ENCODE measurements at regions not wholly inside any gene's neighbourhood (a gene's known extent, or its start where the extent isn't known, plus 50 kb on each side); places are given as distances from the start of the nearest gene placed in this dataset.
"Not testable (repeated sequence)": the region's sequence is repeated elsewhere in the genome, so short reads cannot be mapped to it uniquely, and the experiment has no call there.

- no peak for DNase-seq
Measured at GRCh38 chr19:27748551-27749152, 1464.3 kb downstream of the UQCRFS1 start.

GRCh38 chr19:27746691-27747380, 1466.1 kb downstream of the UQCRFS1 start:
- no peak for DNase-seq

GRCh38 chr19:27745978-27746542, 1466.9 kb downstream of the UQCRFS1 start:
- DNase-seq = no peak

- DNase-seq = no peak
Measured at GRCh38 chr19:27744926-27745768, 1467.8 kb downstream of the UQCRFS1 start.

GRCh38 chr19:27742041-27742440, 1470.9 kb downstream of the UQCRFS1 start:
- no peak for DNase-seq

GRCh38 chr19:27741236-27741635, 1471.7 kb downstream of the UQCRFS1 start:
- no peak for DNase-seq

- no peak for DNase-seq
Measured at GRCh38 chr19:27740396-27740795, 1472.6 kb downstream of the UQCRFS1 start.

- no peak for DNase-seq
Measured at GRCh38 chr19:27738569-27739193, 1474.3 kb downstream of the UQCRFS1 start.

GRCh38 chr19:27736225-27736624, 1476.7 kb downstream of the UQCRFS1 start:
- DNase-seq = no peak

GRCh38 chr19:27735314-27735713, 1477.6 kb downstream of the UQCRFS1 start:
- DNase-seq = no peak

GRCh38 chr19:27734496-27735220, 1478.3 kb downstream of the UQCRFS1 start:
- DNase-seq = no peak

- no peak for DNase-seq
Measured at GRCh38 chr19:27733551-27734266, 1479.2 kb downstream of the UQCRFS1 start.

- no peak for DNase-seq
Measured at GRCh38 chr19:27729332-27729731, 1483.6 kb downstream of the UQCRFS1 start.

GRCh38 chr19:27722625-27723024, 1490.3 kb downstream of the UQCRFS1 start:
- no peak for DNase-seq

GRCh38 chr19:27720155-27720554, 1492.8 kb downstream of the UQCRFS1 start:
- DNase-seq = no peak

- DNase-seq = no peak
Measured at GRCh38 chr19:27719034-27719433, 1493.9 kb downstream of the UQCRFS1 start.

GRCh38 chr19:27718234-27718633, 1494.7 kb downstream of the UQCRFS1 start:
- DNase-seq = no peak

- DNase-seq = no peak
Measured at GRCh38 chr19:27717825-27718224, 1495.1 kb downstream of the UQCRFS1 start.

- DNase-seq = no peak
Measured at GRCh38 chr19:27716922-27717321, 1496.0 kb downstream of the UQCRFS1 start.

GRCh38 chr19:27714857-27715256, 1498.1 kb downstream of the UQCRFS1 start:
- no peak for DNase-seq

GRCh38 chr19:27709496-27709895, 1503.5 kb downstream of the UQCRFS1 start:
- DNase-seq = no peak

- not testable (repeated sequence) for DNase-seq
Measured at GRCh38 chr19:27708986-27709385, 1504.0 kb downstream of the UQCRFS1 start.
